ENCODE measurements at regions not wholly inside any gene's neighbourhood (a gene's known extent, or its start where the extent isn't known, plus 50 kb on each side); places are given as distances from the start of the nearest gene placed in this dataset.
"Not testable (repeated sequence)": the region's sequence is repeated elsewhere in the genome, so short reads cannot be mapped to it uniquely, and the experiment has no call there.

- DNase-seq (ENCODE audit: low spot score) = no peak
- intact Hi-C loops (cut with DNase I) = no loop called here
These were observed 136.8 kb downstream of the FAM53A start for GRCh38 chr4:1547131-1547855.

GRCh38 chr4:1544861-1545281 lies 138.6 kb upstream of the NKX1-1 start:
- intact Hi-C loops (cut with DNase I) = no loop called here
- DNase-seq (ENCODE audit: low spot score) = no peak

- DNase-seq (ENCODE audit: low spot score); intact Hi-C loops (cut with DNase I): not testable (repeated sequence)
These were observed 138.2 kb upstream of the NKX1-1 start for GRCh38 chr4:1544435-1544834.

GRCh38 chr4:1543976-1544375 lies 137.7 kb upstream of the NKX1-1 start:
- intact Hi-C loops (cut with DNase I) = no loop called here
- no peak for DNase-seq (ENCODE audit: low spot score)

- intact Hi-C loops (cut with DNase I) = no loop called here
These were observed 137.3 kb upstream of the NKX1-1 start for GRCh38 chr4:1543561-1543960.

GRCh38 chr4:1542516-1543320 lies 136.5 kb upstream of the NKX1-1 start:
- intact Hi-C loops (cut with DNase I) = no loop called here
- DNase-seq (ENCODE audit: low spot score) = no peak

More at GRCh38 chr4:1543561-1543960, 137.3 kb upstream of the NKX1-1 start:
- DNase-seq (ENCODE audit: low spot score) = no peak

GRCh38 chr4:1542226-1542490 lies 135.9 kb upstream of the NKX1-1 start:
- DNase-seq (ENCODE audit: low spot score) = no peak
- intact Hi-C loops (cut with DNase I) = no loop called here

- DNase-seq (ENCODE audit: low spot score) = no peak
- intact Hi-C loops (cut with DNase I) = no loop called here
These were observed 135.4 kb upstream of the NKX1-1 start for GRCh38 chr4:1541449-1542225.

- no peak for DNase-seq (ENCODE audit: low spot score)
- intact Hi-C loops (cut with DNase I) = no loop called here
These were observed 134.5 kb upstream of the NKX1-1 start for GRCh38 chr4:1540601-1541375.

- no peak for DNase-seq (ENCODE audit: low spot score)
- intact Hi-C loops (cut with DNase I) = no loop called here
These were observed 133.8 kb upstream of the NKX1-1 start for GRCh38 chr4:1539859-1540600.

- intact Hi-C loops (cut with DNase I) = no loop called here
- DNase-seq (ENCODE audit: low spot score) = no peak
These were observed 132.9 kb upstream of the NKX1-1 start for GRCh38 chr4:1538941-1539772.

- intact Hi-C loops (cut with DNase I) = no loop called here
- no peak for DNase-seq (ENCODE audit: low spot score)
These were observed 131.8 kb upstream of the NKX1-1 start for GRCh38 chr4:1538096-1538410.

- DNase-seq (ENCODE audit: low spot score) = peak; percentile 70
- intact Hi-C loops (cut with DNase I) = no loop called here
These were observed 131.3 kb upstream of the NKX1-1 start for GRCh38 chr4:1537410-1538095.

- DNase-seq (ENCODE audit: low spot score) = peak; percentile 50
- intact Hi-C loops (cut with DNase I) = no loop called here
These were observed 130.6 kb upstream of the NKX1-1 start for GRCh38 chr4:1536579-1537409.

- intact Hi-C loops (cut with DNase I) = no loop called here
- DNase-seq (ENCODE audit: low spot score) = peak; percentile 72
These were observed 129.8 kb upstream of the NKX1-1 start for GRCh38 chr4:1535926-1536578.

- intact Hi-C loops (cut with DNase I) = no loop called here
These were observed 128.8 kb upstream of the NKX1-1 start for GRCh38 chr4:1534876-1535526.

More at GRCh38 chr4:1534876-1535526, 128.8 kb upstream of the NKX1-1 start:
- DNase-seq (ENCODE audit: low spot score) = peak; percentile 57

All from posterior vena cava (tissue), 2 donors.